ENCODE measurements at regions not wholly inside any gene's neighbourhood (a gene's known extent, or its start where the extent isn't known, plus 50 kb on each side); places are given as distances from the start of the nearest gene placed in this dataset.

DNA sequence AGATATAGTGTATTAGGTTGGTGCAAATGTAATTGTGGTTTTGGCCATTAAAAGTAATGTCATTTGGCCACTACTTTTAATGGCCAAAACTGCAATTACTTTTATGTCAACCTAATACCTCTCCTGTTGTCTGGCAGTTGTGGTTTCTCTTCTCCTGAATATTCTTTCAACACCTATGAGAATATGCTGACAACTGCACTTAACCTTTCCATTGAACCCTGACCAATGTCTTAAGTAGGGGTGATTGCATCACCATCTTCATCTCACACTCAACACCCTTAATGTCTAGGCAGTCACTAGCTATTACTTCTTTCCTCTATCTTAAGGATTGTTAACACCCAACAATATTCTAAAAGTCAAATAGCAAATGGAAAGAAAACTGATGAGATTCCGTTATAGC, 200.5 kb upstream of the HSF2 start:
- TF ChIP-seq CTCF (IDR thresholded peaks at IDR 0.05) (no peak), POLR2A (IDR thresholded peaks at IDR 0.05) (no peak), EP300 (IDR thresholded peaks at IDR 0.05) (no peak)

Measured in gastroesophageal sphincter (tissue), 3 donors.